GM23248 (cell line): ENCODE measurements at regions not wholly inside any gene's neighbourhood (a gene's known extent, or its start where the extent isn't known, plus 50 kb on each side); places are given as distances from the start of the nearest gene placed in this dataset.

Experiments used
- DNase-seq: peaks from one replicate; pipeline ENCODE4 v3.0.0-alpha.2; 2015
- H2AFZ ChIP-seq: fragments of 200-600 bp; sonication (generic); 2 replicates; pipeline ENCODE4 v1.6.1; 2016; ENCODE audit warnings: antibody characterized with exemption
- H3F3A ChIP-seq: fragments of 200-600 bp; sonication (generic); 2 replicates; pipeline ENCODE4 v1.6.1; 2016; ENCODE audit warnings: mild to moderate bottlenecking, antibody characterized with exemption, mixed run types; ENCODE audit not compliant: insufficient read depth
- H3K27ac ChIP-seq: fragments of 200-600 bp; sonication (generic); 2 replicates; pipeline ENCODE4 v1.5.1; 2016; ENCODE audit warnings: mild to moderate bottlenecking
- H3K27me3 ChIP-seq: fragments of 200-600 bp; sonication (generic); replicated peaks from 2 replicates; pipeline ENCODE4 v1.6.1; 2016; ENCODE audit warnings: mild to moderate bottlenecking; ENCODE audit not compliant: insufficient read depth
- H3K36me3 ChIP-seq: fragments of 200-600 bp; sonication (generic); 2 replicates; pipeline ENCODE4 v1.6.1; 2016; ENCODE audit warnings: low read depth, mild to moderate bottlenecking
- H3K4me1 ChIP-seq: fragments of 200-600 bp; sonication (generic); 2 replicates; pipeline ENCODE4 v1.6.1; 2016; ENCODE audit warnings: mild to moderate bottlenecking; ENCODE audit not compliant: insufficient read depth
- H3K4me2 ChIP-seq: fragments of 200-600 bp; sonication (generic); one replicate; pipeline ENCODE4 v1.6.1; 2016; ENCODE audit warnings: mild to moderate bottlenecking; ENCODE audit not compliant: unreplicated experiment
- H3K4me3 ChIP-seq: fragments of 200-600 bp; sonication (generic); 2 replicates; pipeline ENCODE4 v1.5.1; 2016; ENCODE audit warnings: mild to moderate bottlenecking
- H3K79me2 ChIP-seq: fragments of 200-600 bp; sonication (generic); 2 replicates; pipeline ENCODE4 v1.6.1; 2016; ENCODE audit warnings: mild to moderate bottlenecking; ENCODE audit not compliant: insufficient read depth
- H3K9ac ChIP-seq: fragments of 200-600 bp; sonication (generic); 2 replicates; pipeline ENCODE4 v1.6.1; 2016; ENCODE audit warnings: mild to moderate bottlenecking
- H3K9me2 ChIP-seq: fragments of 200-600 bp; sonication (generic); 2 replicates; pipeline ENCODE4 v1.6.1; 2016; ENCODE audit warnings: mixed run types, mild to moderate bottlenecking, moderate library complexity; ENCODE audit not compliant: insufficient read depth
- H3K9me3 ChIP-seq: fragments of 200-600 bp; sonication (generic); one replicate; pipeline ENCODE4 v1.6.1; 2017; ENCODE audit warnings: low read depth
- H4K20me1 ChIP-seq: fragments of 200-600 bp; sonication (generic); 2 replicates; pipeline ENCODE4 v1.6.0; 2016; ENCODE audit not compliant: insufficient read depth
- EZH2 ChIP-seq: fragments of 200-600 bp; sonication (generic); IDR thresholded peaks from 2 replicates; pipeline ENCODE4 v1.6.1; 2018; ENCODE audit warnings: antibody characterized with exemption, mild to moderate bottlenecking; ENCODE audit not compliant: insufficient read depth, poor library complexity, severe bottlenecking
- EZH2phosphoT487 ChIP-seq: fragments of 200-600 bp; sonication (generic); IDR thresholded peaks from 2 replicates; pipeline ENCODE4 v1.6.1; 2018; ENCODE audit warnings: antibody characterized with exemption, moderate library complexity, mild to moderate bottlenecking, low read depth; ENCODE audit not compliant: insufficient read depth
- WGBS, 2 experiments: methylation state at CpG; one replicate each; pipeline ENCODE4 v1.1.6; 2015 to 2017; ENCODE audit warnings: low lambda C conversion rate in 2 of 2, low coverage in 1 of 2; ENCODE audit errors: missing lambda C conversion rate in 2 of 2; 5-methylcytosine and 5-hydroxymethylcytosine counted together
- in situ Hi-C: fragments of 300-500 bp; cut with MboI; formaldehyde crosslinking; loops from 2 replicates; pipeline ENCODE4 v1.15.0; 2020

- no peaks in the 10 kb centered on the region for H3K27me3 ChIP-seq
- H3K9me2 ChIP-seq: no peaks in the 10 kb centered on the region; the same call in 1 of the 2 replicates
- TF ChIP-seq EZH2: no peak
- no peak for TF ChIP-seq EZH2phosphoT487
- H3K4me2 ChIP-seq: peak overlapping the region; percentile 53
- DNase-seq: peak; percentile 81
- H3K79me2 ChIP-seq: no peaks in the 10 kb centered on the region
- peak overlapping the region; percentile 55 for H2AFZ ChIP-seq
- no peak overlapping the region for H3K9ac ChIP-seq
- peaks cover 52% of the 10 kb centered on the region for H3K4me1 ChIP-seq
- in situ Hi-C loops: no loop called here
- no peak overlapping the region for H3K4me3 ChIP-seq
- H3K36me3 ChIP-seq: no peaks in the 10 kb centered on the region
- H3K9me3 ChIP-seq: no peaks in the 10 kb centered on the region
- peaks cover 33% of the 10 kb centered on the region for H3F3A ChIP-seq
- H3K27ac ChIP-seq: no peak overlapping the region
- WGBS, 2 experiments: 18 to 21% methylated on average over 2 of the region's 2 CpGs
- no peaks in the 10 kb centered on the region for H4K20me1 ChIP-seq
Measured at GRCh38 chr11:131073167-131073566, 156.9 kb upstream of the SNX19 start.

GRCh38 chr11:131074573-131074972 lies 158.3 kb upstream of the SNX19 start:
- in situ Hi-C loops: no loop called here
- Histone ChIP-seq H3K9ac (no peak overlapping the region), H3K36me3 (no peaks in the 10 kb centered on the region), H3K4me1 (peaks cover 66% of the 10 kb centered on the region), H3K9me2 (no peaks in the 10 kb centered on the region; the same call in 1 of the 2 replicates), H3K27ac (no peak overlapping the region), H3K9me3 (no peaks in the 10 kb centered on the region), H3K4me3 (no peak overlapping the region), H2AFZ (no peak overlapping the region), H3K4me2 (no peak overlapping the region), H3F3A (peaks cover 42% of the 10 kb centered on the region), H3K79me2 (no peaks in the 10 kb centered on the region), H3K27me3 (no peaks in the 10 kb centered on the region), H4K20me1 (no peaks in the 10 kb centered on the region)
- no peak for TF ChIP-seq EZH2phosphoT487
- 52 to 54% methylated on average over 3 of the region's 3 CpGs for WGBS, 2 experiments
- DNase-seq: no peak

- in situ Hi-C loops: no loop called here
- no peak overlapping the region for H2AFZ ChIP-seq
- peak overlapping the region; percentile 6 for H3K4me2 ChIP-seq
- no peak overlapping the region for H3K9ac ChIP-seq
- peaks cover 37% of the 10 kb centered on the region for H3F3A ChIP-seq
- TF ChIP-seq EZH2 (no peak), EZH2phosphoT487 (no peak)
- no peak overlapping the region for H3K4me3 ChIP-seq
- H3K4me1 ChIP-seq: peaks cover 60% of the 10 kb centered on the region
- H3K9me3 ChIP-seq: no peaks in the 10 kb centered on the region
- peak; percentile 72 for DNase-seq
- H3K27me3 ChIP-seq: no peaks in the 10 kb centered on the region
- H4K20me1 ChIP-seq: no peaks in the 10 kb centered on the region
- H3K9me2 ChIP-seq: no peaks in the 10 kb centered on the region
- H3K27ac ChIP-seq: peak overlapping the region; percentile 37
- no peaks in the 10 kb centered on the region for H3K79me2 ChIP-seq
- H3K36me3 ChIP-seq: no peaks in the 10 kb centered on the region
Measured at GRCh38 chr11:131077340-131077739, 161.1 kb upstream of the SNX19 start.

GRCh38 chr11:131079036-131079435 lies 162.8 kb upstream of the SNX19 start:
- H3K9me3 ChIP-seq: no peaks in the 10 kb centered on the region
- H3K27ac ChIP-seq: no peak overlapping the region
- H3K36me3 ChIP-seq: no peaks in the 10 kb centered on the region
- H3K9ac ChIP-seq: no peak overlapping the region
- no peaks in the 10 kb centered on the region for H4K20me1 ChIP-seq
- no peaks in the 10 kb centered on the region for H3K9me2 ChIP-seq
- peaks cover 29% of the 10 kb centered on the region for H3F3A ChIP-seq
- TF ChIP-seq EZH2: no peak
- TF ChIP-seq EZH2phosphoT487: no peak
- H3K4me1 ChIP-seq: peaks cover 45% of the 10 kb centered on the region
- H3K4me2 ChIP-seq: no peak overlapping the region
- H3K27me3 ChIP-seq: no peaks in the 10 kb centered on the region
- in situ Hi-C loops: no loop called here
- no peak overlapping the region for H2AFZ ChIP-seq
- peak; percentile 72 for DNase-seq
- 5 to 6% methylated on average over 3 of the region's 3 CpGs for WGBS, 2 experiments
- no peak overlapping the region for H3K4me3 ChIP-seq
- H3K79me2 ChIP-seq: no peaks in the 10 kb centered on the region

- Histone ChIP-seq H3K9ac (no peak overlapping the region), H3K4me3 (no peak overlapping the region)
- in situ Hi-C loops: no loop called here
Measured at GRCh38 chr11:131089727-131090245, 173.5 kb upstream of the SNX19 start.

More at GRCh38 chr11:131089727-131090245, 173.5 kb upstream of the SNX19 start:
- no peaks in the 10 kb centered on the region for H3K9me2 ChIP-seq
- no peaks in the 10 kb centered on the region for H4K20me1 ChIP-seq
- no peak overlapping the region for H3K4me2 ChIP-seq
- H3K27me3 ChIP-seq: no peaks in the 10 kb centered on the region
- no peaks in the 10 kb centered on the region for H3K79me2 ChIP-seq
- no peaks in the 10 kb centered on the region for H3K4me1 ChIP-seq
- no peaks in the 10 kb centered on the region for H3K9me3 ChIP-seq
- H3K27ac ChIP-seq: no peak overlapping the region
- H3K36me3 ChIP-seq: no peaks in the 10 kb centered on the region
- TF ChIP-seq EZH2phosphoT487 (no peak), EZH2 (no peak)
- H3F3A ChIP-seq: no peaks in the 10 kb centered on the region
- no peak overlapping the region for H2AFZ ChIP-seq
- WGBS, 2 experiments: 50 to 66% methylated on average over 2 of the region's 2 CpGs
- no peak for DNase-seq
